Neutrophil (primary cell): ENCODE measurements at regions not wholly inside any gene's neighbourhood (a gene's known extent, or its start where the extent isn't known, plus 50 kb on each side); places are given as distances from the start of the nearest gene placed in this dataset.

ENCODE experiments used
- H3K27ac ChIP-seq: fragments of 200-600 bp; sonication (generic); 2 replicates; pipeline ENCODE4 v1.5.1; 2016; ENCODE audit warnings: mild to moderate bottlenecking, moderate library complexity
- H3K27me3 ChIP-seq: fragments of 200-600 bp; sonication (generic); 2 replicates; pipeline ENCODE4 v1.6.0; 2016; ENCODE audit warnings: mild to moderate bottlenecking
- H3K36me3 ChIP-seq: fragments of 200-600 bp; sonication (generic); 2 replicates; pipeline ENCODE4 v1.5.1; 2017
- H3K4me1 ChIP-seq, 2 experiments: fragments of 200-600 bp in 1 of 2; sonication (generic) in 1 of 2; 1 replicate in 1 of 2; 2 replicates in 1 of 2; pipeline versions ENCODE4 v1.5.1 to v1.6.1; 2013 to 2016; ENCODE audit warnings: low read depth in 1 of 2, low read length in 1 of 2, mild to moderate bottlenecking in 1 of 2, moderate library complexity in 1 of 2; ENCODE audit not compliant: control insufficient read depth in 1 of 2, insufficient read depth in 1 of 2
- H3K4me3 ChIP-seq, 2 experiments: fragments of 200-600 bp in 1 of 2; sonication (generic) in 1 of 2; 1 replicate in 1 of 2; 2 replicates in 1 of 2; pipeline ENCODE4 v1.5.1; 2013 to 2016; ENCODE audit warnings: low read depth in 1 of 2, low read length in 1 of 2, mild to moderate bottlenecking in 1 of 2, moderate library complexity in 1 of 2
- H3K9me3 ChIP-seq: fragments of 200-600 bp; sonication (generic); 2 replicates; pipeline ENCODE4 v1.5.1; 2016
- TF ChIP-seq, protein P1 (sequence below): fragments of 200-600 bp; sonication (generic); IDR thresholded peaks from 2 replicates; pipeline ENCODE4 v1.5.1; 2016; ENCODE audit warnings: antibody characterized with exemption

GRCh38 chr4:112933790-112934189 lies 115.7 kb upstream of the ANK2 start:
- no peak overlapping the region for H3K4me3 ChIP-seq
- no peaks in the 10 kb centered on the region for H3K36me3 ChIP-seq
- H3K9me3 ChIP-seq: no peaks in the 10 kb centered on the region
- H3K4me1 ChIP-seq: no peaks in the 10 kb centered on the region
- no peaks in the 10 kb centered on the region for H3K27me3 ChIP-seq
- H3K27ac ChIP-seq: no peak overlapping the region
- TF ChIP-seq, protein P1, sequence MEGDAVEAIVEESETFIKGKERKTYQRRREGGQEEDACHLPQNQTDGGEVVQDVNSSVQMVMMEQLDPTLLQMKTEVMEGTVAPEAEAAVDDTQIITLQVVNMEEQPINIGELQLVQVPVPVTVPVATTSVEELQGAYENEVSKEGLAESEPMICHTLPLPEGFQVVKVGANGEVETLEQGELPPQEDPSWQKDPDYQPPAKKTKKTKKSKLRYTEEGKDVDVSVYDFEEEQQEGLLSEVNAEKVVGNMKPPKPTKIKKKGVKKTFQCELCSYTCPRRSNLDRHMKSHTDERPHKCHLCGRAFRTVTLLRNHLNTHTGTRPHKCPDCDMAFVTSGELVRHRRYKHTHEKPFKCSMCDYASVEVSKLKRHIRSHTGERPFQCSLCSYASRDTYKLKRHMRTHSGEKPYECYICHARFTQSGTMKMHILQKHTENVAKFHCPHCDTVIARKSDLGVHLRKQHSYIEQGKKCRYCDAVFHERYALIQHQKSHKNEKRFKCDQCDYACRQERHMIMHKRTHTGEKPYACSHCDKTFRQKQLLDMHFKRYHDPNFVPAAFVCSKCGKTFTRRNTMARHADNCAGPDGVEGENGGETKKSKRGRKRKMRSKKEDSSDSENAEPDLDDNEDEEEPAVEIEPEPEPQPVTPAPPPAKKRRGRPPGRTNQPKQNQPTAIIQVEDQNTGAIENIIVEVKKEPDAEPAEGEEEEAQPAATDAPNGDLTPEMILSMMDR: no peak

- no peak overlapping the region for H3K4me3 ChIP-seq
- no peaks in the 10 kb centered on the region for H3K4me1 ChIP-seq
- H3K27me3 ChIP-seq: peaks cover 6% of the 10 kb centered on the region
- no peaks in the 10 kb centered on the region for H3K9me3 ChIP-seq
- TF ChIP-seq, protein P1: no peak
- H3K27ac ChIP-seq: no peak overlapping the region
- H3K36me3 ChIP-seq: no peaks in the 10 kb centered on the region
Observed at GRCh38 chr4:112938461-112939058, 110.9 kb upstream of the ANK2 start.

- no peak overlapping the region for H3K4me3 ChIP-seq
- TF ChIP-seq, protein P1: no peak
- H3K36me3 ChIP-seq: no peaks in the 10 kb centered on the region
Observed at GRCh38 chr4:112939901-112940300, 109.6 kb upstream of the ANK2 start.

GRCh38 chr4:112940336-112940735 lies 109.1 kb upstream of the ANK2 start:
- Histone ChIP-seq H3K27me3 (peaks cover 15% of the 10 kb centered on the region), H3K9me3 (no peaks in the 10 kb centered on the region), H3K4me1 (no peaks in the 10 kb centered on the region), H3K4me3 (no peak overlapping the region), H3K27ac (no peak overlapping the region), H3K36me3 (no peaks in the 10 kb centered on the region)
- TF ChIP-seq, protein P1: no peak

More at GRCh38 chr4:112939901-112940300, 109.6 kb upstream of the ANK2 start:
- peaks cover 13% of the 10 kb centered on the region for H3K27me3 ChIP-seq
- no peaks in the 10 kb centered on the region for H3K4me1 ChIP-seq
- H3K27ac ChIP-seq: no peak overlapping the region
- H3K9me3 ChIP-seq: no peaks in the 10 kb centered on the region

DNA sequence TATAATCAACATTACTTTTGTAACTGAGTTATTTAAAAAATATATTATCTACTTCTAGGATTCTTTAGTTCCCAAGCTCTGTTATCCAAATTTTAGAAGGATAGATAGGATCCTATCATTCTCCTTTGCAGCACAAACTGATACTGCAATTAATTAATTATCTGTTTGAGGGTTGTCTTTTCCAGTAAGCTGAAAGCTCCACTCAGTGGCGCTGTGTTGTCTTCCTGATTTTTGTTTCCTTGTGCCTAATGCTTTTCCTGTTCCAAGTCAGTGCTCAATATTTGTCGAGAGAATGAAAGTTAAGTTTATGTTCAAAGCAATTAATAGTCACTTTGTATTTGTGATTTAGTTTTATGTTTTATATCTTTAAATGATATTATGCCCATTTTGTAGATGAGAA lies 107.4 kb upstream of the ANK2 start:
- H3K4me3 ChIP-seq: no peak overlapping the region
- no peaks in the 10 kb centered on the region for H3K9me3 ChIP-seq
- H3K4me1 ChIP-seq: no peaks in the 10 kb centered on the region
- no peak overlapping the region for H3K27ac ChIP-seq
- TF ChIP-seq, protein P1: no peak
- H3K36me3 ChIP-seq: no peaks in the 10 kb centered on the region
- peaks cover 23% of the 10 kb centered on the region for H3K27me3 ChIP-seq
